Stimulated activated memory B cell treated with anti-CD40 and anti-IgM and Interleukin-4, amounts not matched to agents 10 μg/mL and 1 μg/mL and 100 μg/mL, for 72 hours (primary cell): ENCODE measurements at regions not wholly inside any gene's neighbourhood (a gene's known extent, or its start where the extent isn't known, plus 50 kb on each side); places are given as distances from the start of the nearest gene placed in this dataset.
"Not testable (repeated sequence)": the region's sequence is repeated elsewhere in the genome, so short reads cannot be mapped to it uniquely, and the experiment has no call there.

Experiments used
- ATAC-seq: fragments of 150-1000 bp; cut with Tn5 transposase; 2 replicates; pipeline ENCODE4 v1.10.0; 2021
- H3K27ac Mint-ChIP-seq: one replicate; pipeline ENCODE4 v1.8.0; 2022; ENCODE audit warnings: mild to moderate bottlenecking, mixed read lengths
- H3K27me3 Mint-ChIP-seq: one replicate; pipeline ENCODE4 v1.8.0; 2022; ENCODE audit warnings: mixed read lengths
- H3K36me3 Mint-ChIP-seq: one replicate; pipeline ENCODE4 v1.8.0; 2022; ENCODE audit warnings: mixed read lengths
- H3K4me1 Mint-ChIP-seq: one replicate; pipeline ENCODE4 v1.8.0; 2022; ENCODE audit warnings: mixed read lengths
- H3K4me3 Mint-ChIP-seq: one replicate; pipeline ENCODE4 v1.8.0; 2022; ENCODE audit warnings: mild to moderate bottlenecking, moderate library complexity, mixed read lengths
- H3K9me3 Mint-ChIP-seq: one replicate; pipeline ENCODE4 v1.8.0; 2022; ENCODE audit warnings: mixed read lengths

GRCh38 chr5:77923666-77924065, 147.5 kb upstream of the TBCA start:
- peaks cover 4% of the 10 kb centered on the region for H3K9me3 Mint-ChIP-seq
- no peak for ATAC-seq
- H3K27ac Mint-ChIP-seq = no peak overlapping the region

GRCh38 chr5:77921094-77921768, 145.1 kb upstream of the TBCA start:
- Mint-ChIP-seq H3K4me3 (no peak overlapping the region), H3K36me3 (no peaks in the 10 kb centered on the region), H3K27me3 (peaks cover 20% of the 10 kb centered on the region), H3K27ac (no peak overlapping the region), H3K9me3 (no peaks in the 10 kb centered on the region), H3K4me1 (no peaks in the 10 kb centered on the region)
- no peak for ATAC-seq

More at GRCh38 chr5:77923666-77924065, 147.5 kb upstream of the TBCA start:
- H3K27me3 Mint-ChIP-seq = peaks cover 38% of the 10 kb centered on the region
- H3K36me3 Mint-ChIP-seq = no peaks in the 10 kb centered on the region
- no peaks in the 10 kb centered on the region for H3K4me1 Mint-ChIP-seq
- no peak overlapping the region for H3K4me3 Mint-ChIP-seq

- peaks cover 13% of the 10 kb centered on the region for H3K27me3 Mint-ChIP-seq
- no peak for ATAC-seq
- no peak overlapping the region for H3K27ac Mint-ChIP-seq
- no peaks in the 10 kb centered on the region for H3K4me1 Mint-ChIP-seq
- H3K36me3 Mint-ChIP-seq = no peaks in the 10 kb centered on the region
- H3K4me3 Mint-ChIP-seq = no peak overlapping the region
- H3K9me3 Mint-ChIP-seq = no peaks in the 10 kb centered on the region
Measured at GRCh38 chr5:77920359-77921058, 144.4 kb upstream of the TBCA start.

- no peak overlapping the region for H3K4me3 Mint-ChIP-seq
- H3K27me3 Mint-ChIP-seq = peaks cover 7% of the 10 kb centered on the region
- no peak overlapping the region for H3K27ac Mint-ChIP-seq
- H3K36me3 Mint-ChIP-seq = no peaks in the 10 kb centered on the region
- ATAC-seq = no peak
- peaks cover 11% of the 10 kb centered on the region for H3K9me3 Mint-ChIP-seq
- H3K4me1 Mint-ChIP-seq = no peaks in the 10 kb centered on the region
Measured at GRCh38 chr5:77915346-77915745, 139.2 kb upstream of the TBCA start.

GRCh38 chr5:77912721-77913120, 136.6 kb upstream of the TBCA start:
- Mint-ChIP-seq H3K4me1 (no peaks in the 10 kb centered on the region), H3K27me3 (peaks cover 7% of the 10 kb centered on the region), H3K9me3 (peaks cover 11% of the 10 kb centered on the region), H3K4me3 (no peak overlapping the region), H3K27ac (no peak overlapping the region), H3K36me3 (no peaks in the 10 kb centered on the region)
- no peak for ATAC-seq

- peaks cover 11% of the 10 kb centered on the region for H3K9me3 Mint-ChIP-seq
- no peaks in the 10 kb centered on the region for H3K36me3 Mint-ChIP-seq
- no peak overlapping the region for H3K4me3 Mint-ChIP-seq
- H3K4me1 Mint-ChIP-seq = no peaks in the 10 kb centered on the region
- ATAC-seq = no peak
- H3K27me3 Mint-ChIP-seq = peaks cover 7% of the 10 kb centered on the region
- H3K27ac Mint-ChIP-seq = no peak overlapping the region
Measured at GRCh38 chr5:77910602-77911188, 134.6 kb upstream of the TBCA start.

GRCh38 chr5:77909237-77909636, 133.1 kb upstream of the TBCA start:
- no peak for ATAC-seq
- peaks cover 3% of the 10 kb centered on the region for H3K9me3 Mint-ChIP-seq
- peaks cover 7% of the 10 kb centered on the region for H3K27me3 Mint-ChIP-seq
- H3K4me3 Mint-ChIP-seq = no peak overlapping the region
- no peaks in the 10 kb centered on the region for H3K4me1 Mint-ChIP-seq
- no peak overlapping the region for H3K27ac Mint-ChIP-seq
- H3K36me3 Mint-ChIP-seq = no peaks in the 10 kb centered on the region

- Mint-ChIP-seq H3K27ac (no peak overlapping the region), H3K4me1 (no peaks in the 10 kb centered on the region), H3K4me3 (no peak overlapping the region), H3K27me3 (peaks cover 7% of the 10 kb centered on the region), H3K36me3 (no peaks in the 10 kb centered on the region), H3K9me3 (no peaks in the 10 kb centered on the region)
- no peak for ATAC-seq
Measured at GRCh38 chr5:77908787-77909186, 132.6 kb upstream of the TBCA start.

- no peak for ATAC-seq
- no peaks in the 10 kb centered on the region for H3K4me1 Mint-ChIP-seq
- no peaks in the 10 kb centered on the region for H3K9me3 Mint-ChIP-seq
- no peaks in the 10 kb centered on the region for H3K36me3 Mint-ChIP-seq
- no peak overlapping the region for H3K4me3 Mint-ChIP-seq
- no peak overlapping the region for H3K27ac Mint-ChIP-seq
- peaks cover 7% of the 10 kb centered on the region for H3K27me3 Mint-ChIP-seq
Measured at GRCh38 chr5:77907786-77908185, 131.6 kb upstream of the TBCA start.

GRCh38 chr5:77906806-77907205, 130.7 kb upstream of the TBCA start:
- ATAC-seq = no peak
- Mint-ChIP-seq H3K36me3 (no peaks in the 10 kb centered on the region), H3K9me3 (no peaks in the 10 kb centered on the region), H3K4me1 (no peaks in the 10 kb centered on the region), H3K27ac (no peak overlapping the region), H3K27me3 (peaks cover 3% of the 10 kb centered on the region), H3K4me3 (no peak overlapping the region)

- no peak overlapping the region for H3K4me3 Mint-ChIP-seq
Measured at GRCh38 chr5:77904362-77904761, 128.2 kb upstream of the TBCA start.

GRCh38 chr5:77900691-77901090, 124.6 kb upstream of the TBCA start:
- no peaks in the 10 kb centered on the region for H3K36me3 Mint-ChIP-seq
- no peak overlapping the region for H3K4me3 Mint-ChIP-seq
- H3K9me3 Mint-ChIP-seq = no peaks in the 10 kb centered on the region
- no peak for ATAC-seq
- no peaks in the 10 kb centered on the region for H3K4me1 Mint-ChIP-seq
- H3K27me3 Mint-ChIP-seq = no peaks in the 10 kb centered on the region
- H3K27ac Mint-ChIP-seq = no peak overlapping the region

More at GRCh38 chr5:77904362-77904761, 128.2 kb upstream of the TBCA start:
- H3K36me3 Mint-ChIP-seq = no peaks in the 10 kb centered on the region
- H3K4me1 Mint-ChIP-seq = no peaks in the 10 kb centered on the region
- ATAC-seq = no peak
- no peaks in the 10 kb centered on the region for H3K9me3 Mint-ChIP-seq
- H3K27me3 Mint-ChIP-seq = no peaks in the 10 kb centered on the region
- H3K27ac Mint-ChIP-seq = no peak overlapping the region

- Mint-ChIP-seq H3K27me3 (no peaks in the 10 kb centered on the region), H3K9me3 (no peaks in the 10 kb centered on the region), H3K4me3 (no peak overlapping the region), H3K36me3 (no peaks in the 10 kb centered on the region), H3K4me1 (no peaks in the 10 kb centered on the region), H3K27ac (no peak overlapping the region)
- ATAC-seq = no peak
Measured at GRCh38 chr5:77898385-77898784, 122.2 kb upstream of the TBCA start.

- no peaks in the 10 kb centered on the region for H3K9me3 Mint-ChIP-seq
- no peaks in the 10 kb centered on the region for H3K27me3 Mint-ChIP-seq
- H3K36me3 Mint-ChIP-seq = no peaks in the 10 kb centered on the region
- no peaks in the 10 kb centered on the region for H3K4me1 Mint-ChIP-seq
- H3K27ac Mint-ChIP-seq = no peak overlapping the region
- no peak for ATAC-seq
- no peak overlapping the region for H3K4me3 Mint-ChIP-seq
Measured at GRCh38 chr5:77896338-77896737, 120.2 kb upstream of the TBCA start.

GRCh38 chr5:77894103-77894502, 118.0 kb upstream of the TBCA start:
- H3K27ac Mint-ChIP-seq, H3K4me1 Mint-ChIP-seq, H3K9me3 Mint-ChIP-seq, H3K4me3 Mint-ChIP-seq, ATAC-seq, H3K36me3 Mint-ChIP-seq, H3K27me3 Mint-ChIP-seq: not testable (repeated sequence)
